Kidney (tissue), 13 donors: ENCODE measurements at regions not wholly inside any gene's neighbourhood (a gene's known extent, or its start where the extent isn't known, plus 50 kb on each side); places are given as distances from the start of the nearest gene placed in this dataset.

Experiments used
- DNase-seq, 5 donors: peaks; one replicate each; pipeline ENCODE4 v3.0.0-alpha.2; 2013 to 2020
- FAIRE-seq: peaks from 2 replicates; lab custom pipeline; 2012; peaks lifted over from hg19 to GRCh38; lab: Jason Lieb, UNC
- H3K27ac ChIP-seq, 2 donors: one replicate each; pipeline ENCODE4 v1.7.0; 2013; ENCODE audit warnings: low read depth in 2 of 2, low read length in 2 of 2, inconsistent platforms in 1 of 2
- H3K27me3 ChIP-seq: one replicate; pipeline ENCODE4 v1.7.1; 2013; ENCODE audit warnings: low read length, inconsistent platforms; ENCODE audit not compliant: control insufficient read depth, insufficient read depth
- H3K36me3 ChIP-seq, 3 donors: one replicate each; pipeline versions ENCODE4 v1.7.0 to v1.7.1; 2013; ENCODE audit warnings: low read length in 3 of 3, control low read depth in 1 of 3, inconsistent platforms in 1 of 3; ENCODE audit not compliant: insufficient read depth in 3 of 3, control insufficient read depth in 2 of 3
- H3K4me1 ChIP-seq, 3 donors: one replicate each; pipeline versions ENCODE4 v1.7.0 to v1.7.1; 2013; ENCODE audit warnings: low read length in 3 of 3, inconsistent platforms in 1 of 3, low read depth in 1 of 3; ENCODE audit not compliant: control insufficient read depth in 2 of 3, insufficient read depth in 2 of 3
- H3K4me3 ChIP-seq, 3 donors: one replicate each; pipeline versions ENCODE4 v1.7.0 to v1.8.1; 2013; ENCODE audit warnings: low read length in 3 of 3, control low read depth in 1 of 3, inconsistent platforms in 1 of 3
- H3K9ac ChIP-seq, 3 donors: one replicate each; pipeline versions ENCODE4 v1.7.0 to v1.7.1; 2013; ENCODE audit warnings: low read length in 3 of 3, control low read depth in 1 of 3, inconsistent platforms in 1 of 3
- H3K9me3 ChIP-seq, 3 donors: one replicate each; pipeline versions ENCODE4 v1.7.0 to v1.7.1; 2013; ENCODE audit warnings: low read length in 3 of 3, control low read depth in 1 of 3, inconsistent platforms in 1 of 3; ENCODE audit not compliant: control insufficient read depth in 2 of 3, insufficient read depth in 1 of 3
- intact Hi-C: fragments of 100-400 bp; cut with DNase I; formaldehyde crosslinking; loops from one replicate; pipeline ENCODE4 v1.11.1; 2022
- TF ChIP-seq, protein P1 (sequence below): IDR thresholded peaks from 3 replicates; pipeline ENCODE4 v1.5.1; 2012; ENCODE audit warnings: mild to moderate bottlenecking, moderate library complexity, borderline replicate concordance; ENCODE audit not compliant: insufficient read depth; ENCODE audit errors: extremely low read depth
- donor health status: control.
- donor health status: control.
- donor health status: control.
- donor health status: control.
- donor health status: control.
- donor health status: DM: yes; HTN: yes; CAD: no.
- donor health status: Normal renal cell carcinoma (clear cell type).

DNA sequence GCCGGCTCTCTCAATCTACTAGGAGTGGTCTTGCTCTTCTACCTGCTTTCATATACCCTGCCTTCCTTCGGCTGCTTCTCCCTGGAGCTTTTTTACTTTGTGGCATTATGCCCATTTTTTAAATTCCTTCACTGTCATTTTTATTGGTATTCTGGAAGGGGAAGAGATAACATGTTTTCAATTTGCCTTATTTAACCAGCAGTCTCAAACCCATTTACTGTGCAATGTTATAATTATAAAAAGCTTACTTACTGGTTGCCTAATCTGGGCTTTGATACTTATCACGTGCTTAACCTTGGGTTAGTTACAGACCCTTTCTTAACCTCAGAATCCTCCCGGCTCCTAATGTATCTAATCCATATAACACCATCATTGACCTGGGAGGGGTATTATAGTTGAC, 128.1 kb downstream of the SIPA1L2 start:
- no peaks in the 10 kb centered on the region for H3K4me1 ChIP-seq
- H3K27me3 ChIP-seq, result no peaks in the 10 kb centered on the region
- DNase-seq, result no peak
- TF ChIP-seq, protein P1, sequence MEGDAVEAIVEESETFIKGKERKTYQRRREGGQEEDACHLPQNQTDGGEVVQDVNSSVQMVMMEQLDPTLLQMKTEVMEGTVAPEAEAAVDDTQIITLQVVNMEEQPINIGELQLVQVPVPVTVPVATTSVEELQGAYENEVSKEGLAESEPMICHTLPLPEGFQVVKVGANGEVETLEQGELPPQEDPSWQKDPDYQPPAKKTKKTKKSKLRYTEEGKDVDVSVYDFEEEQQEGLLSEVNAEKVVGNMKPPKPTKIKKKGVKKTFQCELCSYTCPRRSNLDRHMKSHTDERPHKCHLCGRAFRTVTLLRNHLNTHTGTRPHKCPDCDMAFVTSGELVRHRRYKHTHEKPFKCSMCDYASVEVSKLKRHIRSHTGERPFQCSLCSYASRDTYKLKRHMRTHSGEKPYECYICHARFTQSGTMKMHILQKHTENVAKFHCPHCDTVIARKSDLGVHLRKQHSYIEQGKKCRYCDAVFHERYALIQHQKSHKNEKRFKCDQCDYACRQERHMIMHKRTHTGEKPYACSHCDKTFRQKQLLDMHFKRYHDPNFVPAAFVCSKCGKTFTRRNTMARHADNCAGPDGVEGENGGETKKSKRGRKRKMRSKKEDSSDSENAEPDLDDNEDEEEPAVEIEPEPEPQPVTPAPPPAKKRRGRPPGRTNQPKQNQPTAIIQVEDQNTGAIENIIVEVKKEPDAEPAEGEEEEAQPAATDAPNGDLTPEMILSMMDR, result no peak
- FAIRE-seq, result no peak
- H3K36me3 ChIP-seq, result no peaks in the 10 kb centered on the region
- no peak overlapping the region for H3K4me3 ChIP-seq
- intact Hi-C loops, result no loop called here
- H3K9me3 ChIP-seq, result no peaks in the 10 kb centered on the region
- no peak overlapping the region for H3K9ac ChIP-seq
- H3K27ac ChIP-seq, result no peak overlapping the region

DNA sequence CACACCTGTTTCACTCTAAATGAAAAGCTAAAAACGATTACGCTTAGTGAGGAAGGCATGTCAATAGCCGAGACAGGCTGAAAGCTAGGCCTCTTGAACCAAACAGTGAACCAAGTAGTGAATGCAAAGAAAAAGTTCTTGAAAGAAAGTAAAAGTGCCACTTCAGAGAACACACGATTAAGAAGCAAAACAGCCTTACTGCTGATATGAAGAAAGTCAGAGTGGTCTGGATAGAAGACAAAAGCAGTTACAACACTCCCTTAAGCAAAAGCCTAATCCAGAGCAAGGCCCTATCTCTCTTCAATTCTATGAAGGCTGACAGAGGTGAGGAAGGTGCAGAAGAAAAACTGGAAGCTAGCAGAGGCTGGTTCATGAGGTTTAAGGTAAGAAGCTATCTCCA, 130.7 kb downstream of the SIPA1L2 start:
- FAIRE-seq (no peak), DNase-seq (no peak)
- TF ChIP-seq, protein P1, result no peak
- H3K9me3 ChIP-seq, result no peaks in the 10 kb centered on the region
- no peak overlapping the region for H3K27ac ChIP-seq
- no peaks in the 10 kb centered on the region for H3K36me3 ChIP-seq
- intact Hi-C loops, result no loop called here
- no peaks in the 10 kb centered on the region for H3K27me3 ChIP-seq
- H3K4me3 ChIP-seq, result no peak overlapping the region
- no peaks in the 10 kb centered on the region for H3K4me1 ChIP-seq
- H3K9ac ChIP-seq, result no peak overlapping the region

DNA sequence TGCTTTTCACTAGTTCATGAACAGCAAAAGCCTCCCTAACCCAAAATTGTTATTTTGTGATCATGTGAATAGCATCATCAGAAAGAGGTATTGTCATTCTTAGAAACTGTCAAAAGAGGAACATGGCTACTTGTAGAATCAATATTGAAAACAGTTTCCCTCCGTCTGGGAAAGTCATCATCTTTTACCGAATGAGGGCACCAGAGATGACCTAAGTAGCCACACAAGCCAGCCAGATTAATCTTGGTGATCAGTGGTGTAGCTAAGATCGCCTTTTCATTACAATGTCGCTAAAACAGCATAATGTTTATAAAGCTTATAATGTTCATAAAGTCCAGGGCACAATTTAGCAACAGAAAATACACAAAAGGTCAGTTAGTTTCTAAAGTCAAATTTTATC, 136.1 kb downstream of the SIPA1L2 start:
- Histone ChIP-seq H3K9ac (no peak overlapping the region), H3K27ac (no peak overlapping the region), H3K36me3 (peaks cover 0 to 4% (median 0%) of the 10 kb centered on the region in 3 donors), H3K27me3 (no peaks in the 10 kb centered on the region), H3K9me3 (no peaks in the 10 kb centered on the region), H3K4me1 (no peaks in the 10 kb centered on the region), H3K4me3 (no peak overlapping the region)
- TF ChIP-seq, protein P1, result no peak
- DNase-seq (no peak), FAIRE-seq (no peak)
- intact Hi-C loops, result no loop called here

DNA sequence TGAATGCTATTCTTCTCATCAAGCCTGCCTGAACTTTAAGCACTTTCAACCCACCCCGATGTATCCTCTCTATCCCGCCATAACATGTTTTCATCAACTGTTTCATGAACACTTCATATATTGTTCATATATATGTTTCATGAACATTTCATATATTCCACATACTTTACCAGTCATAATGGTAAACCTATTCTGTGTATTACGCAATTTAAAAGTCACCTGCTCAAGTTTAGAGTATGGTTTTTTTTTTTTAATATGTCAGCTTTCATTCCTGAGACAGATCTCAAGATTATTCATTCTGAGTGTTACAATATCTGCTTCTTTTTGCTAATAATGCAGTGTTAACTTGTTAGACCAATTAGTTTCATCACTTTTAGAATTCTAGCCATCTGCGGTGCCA, 140.7 kb downstream of the SIPA1L2 start:
- FAIRE-seq, result no peak
- TF ChIP-seq, protein P1, result no peak
- no peak overlapping the region for H3K4me3 ChIP-seq
- no peak for DNase-seq
- H3K36me3 ChIP-seq, result peaks cover 0 to 4% (median 0%) of the 10 kb centered on the region in 3 donors
- no peak overlapping the region for H3K9ac ChIP-seq
- H3K27ac ChIP-seq, result no peak overlapping the region
- intact Hi-C loops, result no loop called here
- H3K4me1 ChIP-seq, result no peaks in the 10 kb centered on the region
- no peaks in the 10 kb centered on the region for H3K27me3 ChIP-seq
- H3K9me3 ChIP-seq, result no peaks in the 10 kb centered on the region
